NCI-H128 (cell line): ENCODE measurements at regions not wholly inside any gene's neighbourhood (a gene's known extent, or its start where the extent isn't known, plus 50 kb on each side); places are given as distances from the start of the nearest gene placed in this dataset.

Source experiments
- DNase-seq: peaks from one replicate; lab custom pipeline; 2025; ENCODE audit not compliant: unreplicated experiment; lab: John Stamatoyannopoulos, UW

DNA sequence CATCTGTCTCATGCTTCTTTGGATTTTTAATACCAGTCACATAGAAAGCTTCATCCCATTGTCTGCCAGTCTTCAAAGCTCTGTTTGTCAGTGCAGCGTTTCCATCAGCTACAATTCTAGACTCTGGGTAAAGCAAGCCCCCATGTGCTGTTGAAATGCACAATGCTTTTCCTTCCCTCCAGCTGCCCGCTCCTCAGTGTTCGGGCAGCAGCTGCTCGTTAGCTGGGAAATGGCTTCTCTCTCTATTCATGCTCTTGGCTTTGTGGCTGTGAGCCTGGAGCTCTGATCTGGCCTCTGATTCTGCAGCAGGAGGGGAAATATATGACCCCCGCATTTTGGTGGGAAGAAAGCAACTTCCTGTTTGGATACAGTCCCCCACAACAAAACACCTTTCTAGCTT lies 213.0 kb upstream of the CDYL start:
- no peak for DNase-seq

- DNase-seq: no peak
These were observed 214.3 kb upstream of the CDYL start for GRCh38 chr6:4561773-4562400.

GRCh38 chr6:4561078-4561435 lies 215.1 kb upstream of the CDYL start:
- no peak for DNase-seq

DNA sequence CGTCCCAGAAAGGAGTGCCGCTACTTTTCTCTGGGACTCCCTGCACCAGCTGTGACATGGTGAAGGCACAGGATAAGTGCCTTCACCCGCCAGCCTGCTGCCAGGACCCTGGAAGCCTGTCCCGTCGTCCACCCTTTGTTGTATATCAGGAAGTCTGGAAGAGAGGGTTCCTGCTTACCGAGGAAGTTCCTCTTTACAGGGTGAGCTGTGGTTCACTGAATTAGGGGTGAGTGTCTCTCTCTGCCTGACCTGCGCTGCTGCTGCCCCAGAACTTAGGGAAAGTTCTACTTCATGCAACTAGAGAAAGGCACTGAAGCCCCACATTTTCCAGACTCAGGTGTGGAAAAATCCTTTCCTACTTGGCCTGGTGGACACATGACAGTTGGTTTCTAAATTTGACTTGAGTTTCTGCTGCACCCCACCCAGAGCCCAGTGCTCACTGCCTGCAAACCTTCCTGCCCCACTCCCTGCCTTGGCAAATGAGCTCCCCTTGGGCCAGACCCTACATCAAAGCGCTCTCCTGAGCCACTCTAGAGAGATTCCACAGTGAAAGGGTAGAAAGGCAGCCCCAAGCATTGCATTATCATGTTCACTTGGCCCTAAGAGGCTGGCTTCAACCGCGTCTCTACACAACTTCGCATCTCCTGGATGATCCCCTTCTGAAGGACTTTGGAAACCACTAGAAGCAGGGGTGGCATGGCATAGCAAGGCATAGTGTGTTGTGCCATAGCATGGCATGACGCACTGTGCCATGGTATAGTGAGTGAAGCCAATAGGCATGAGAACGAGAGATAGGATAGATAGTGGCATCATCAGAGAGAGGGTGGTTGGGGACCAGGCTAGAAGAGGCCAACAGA lies 215.8 kb upstream of the CDYL start:
- DNase-seq: no peak

GRCh38 chr6:4559281-4559875 lies 216.8 kb upstream of the CDYL start:
- DNase-seq: no peak

DNA sequence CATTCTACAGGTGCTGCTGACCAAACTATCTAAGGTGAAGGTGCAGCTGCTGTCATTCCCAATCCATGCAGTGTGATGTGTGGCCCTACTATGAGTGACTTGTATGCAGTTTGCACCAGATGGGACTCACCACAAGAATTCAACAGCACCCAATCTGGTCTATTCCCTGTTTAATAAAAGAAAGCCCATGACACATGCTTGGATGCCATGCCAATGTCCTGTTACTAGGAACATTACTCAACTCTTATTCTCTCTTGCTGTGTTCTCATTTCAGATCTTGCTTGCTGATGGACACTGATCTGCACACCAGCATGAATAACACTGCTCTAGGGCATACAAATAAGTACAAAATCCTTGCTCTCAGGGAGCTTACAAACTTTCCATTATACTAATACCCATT lies 221.6 kb upstream of the CDYL start:
- DNase-seq: no peak

GRCh38 chr6:4553387-4553786 lies 222.8 kb upstream of the CDYL start:
- no peak for DNase-seq

DNA sequence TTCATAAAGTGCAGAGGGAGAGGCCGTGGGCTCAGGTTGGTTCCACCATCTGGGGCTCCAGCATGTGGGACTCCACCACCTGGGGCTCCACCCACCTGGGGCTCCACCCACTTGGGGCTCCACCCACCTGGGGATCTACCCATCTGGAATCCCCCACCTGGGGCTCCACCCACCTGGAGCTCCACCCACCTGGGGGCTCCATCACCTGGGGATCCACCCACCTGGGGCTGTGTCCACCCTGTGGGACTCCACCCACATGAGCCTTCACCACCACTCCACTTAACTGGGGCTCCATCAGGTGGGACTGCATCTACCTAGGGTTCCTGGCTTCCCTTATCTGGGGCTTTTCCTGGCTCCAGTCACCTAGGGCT lies 226.0 kb upstream of the CDYL start:
- DNase-seq: no peak

DNA sequence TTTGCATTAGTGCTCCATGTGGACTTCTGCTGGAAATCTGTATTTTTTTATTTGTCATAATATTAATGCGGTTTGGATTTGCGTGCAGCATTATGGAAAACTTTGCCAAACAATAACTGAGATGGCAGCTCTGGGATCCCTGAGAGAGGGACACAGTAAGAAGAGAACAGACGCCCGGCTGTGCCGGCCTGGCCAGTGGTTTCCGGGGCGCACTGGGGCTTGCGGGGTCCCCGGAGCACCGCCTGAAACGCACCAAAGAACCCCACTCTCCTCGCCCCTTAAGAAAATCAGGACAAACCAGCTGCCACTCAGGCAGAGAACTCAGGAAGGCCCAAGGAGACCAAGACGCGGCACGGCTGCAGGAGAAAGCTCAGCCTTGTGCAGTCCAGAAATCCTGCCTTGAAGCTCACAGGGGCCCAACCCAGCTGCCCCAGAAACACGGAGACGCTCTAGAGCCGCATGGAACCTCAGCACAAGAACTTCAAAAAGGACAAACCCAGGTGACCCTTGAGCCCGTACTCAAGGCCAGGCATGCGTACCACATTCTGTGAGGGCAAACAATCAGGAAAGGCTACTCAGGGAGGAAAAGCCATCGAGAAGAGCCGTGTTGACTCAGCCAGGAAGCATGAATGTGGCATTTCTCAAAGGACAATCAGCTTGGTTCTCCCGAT lies 226.5 kb upstream of the CDYL start:
- DNase-seq: no peak

- no peak for DNase-seq
These were observed 230.3 kb upstream of the CDYL start for GRCh38 chr6:4545893-4546292.

DNA sequence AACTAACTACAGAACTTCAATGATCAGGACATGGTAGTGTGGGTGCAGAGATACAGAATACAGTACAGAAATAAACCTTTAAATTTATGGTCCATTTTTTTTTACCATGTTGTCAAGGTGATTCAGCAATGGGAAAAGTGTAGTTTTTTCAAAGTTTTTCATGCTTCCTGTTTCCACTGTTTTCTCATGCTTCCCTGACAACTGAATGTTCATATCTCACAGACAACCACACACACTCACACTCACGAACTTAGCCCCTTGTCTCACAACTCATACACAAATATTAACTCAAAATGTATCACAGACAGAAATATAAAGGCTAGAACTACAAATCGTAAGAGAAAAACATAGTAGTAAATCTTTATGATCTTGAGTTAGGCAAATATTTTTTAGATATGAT lies 232.6 kb upstream of the CDYL start:
- DNase-seq: no peak

DNA sequence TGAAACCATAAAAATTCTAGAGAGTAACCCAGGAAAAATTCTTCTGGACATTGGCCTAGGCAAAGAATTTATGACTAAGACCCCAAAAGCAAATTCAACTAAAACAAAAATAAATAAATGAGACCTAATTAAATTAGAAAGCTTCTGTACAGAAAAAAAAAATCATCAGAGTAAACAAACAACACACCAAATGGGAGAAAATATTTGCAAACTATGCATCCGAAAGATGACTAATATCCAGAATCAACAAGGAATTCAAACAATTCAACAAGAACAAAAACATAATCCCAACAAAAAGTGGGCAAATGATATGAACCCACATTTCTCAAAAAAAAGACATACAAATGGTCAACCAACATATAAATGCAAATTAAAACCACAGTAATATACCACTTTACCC lies 242.6 kb upstream of the CDYL start:
- no peak for DNase-seq

DNA sequence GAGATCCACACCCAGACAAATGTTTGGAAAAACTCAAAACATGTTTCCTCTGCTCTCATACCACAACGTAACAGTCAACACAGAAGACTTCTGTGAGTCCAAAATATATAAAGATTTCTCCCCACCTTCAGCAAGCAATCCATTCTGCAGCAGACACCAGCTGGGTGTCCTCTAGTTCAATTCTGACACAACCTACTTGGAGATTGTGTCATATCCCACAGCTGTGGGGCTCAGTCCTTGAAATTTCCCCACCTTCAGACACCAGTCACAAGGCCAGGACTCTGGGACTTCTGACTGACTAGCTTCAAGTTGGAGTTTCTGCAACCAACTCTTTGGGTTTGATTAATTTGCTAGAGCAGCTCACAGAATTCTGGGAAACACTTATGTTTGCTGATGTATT lies 244.8 kb upstream of the CDYL start:
- no peak for DNase-seq

- no peak for DNase-seq
These were observed 253.8 kb upstream of the CDYL start for GRCh38 chr6:4522453-4522852.

DNA sequence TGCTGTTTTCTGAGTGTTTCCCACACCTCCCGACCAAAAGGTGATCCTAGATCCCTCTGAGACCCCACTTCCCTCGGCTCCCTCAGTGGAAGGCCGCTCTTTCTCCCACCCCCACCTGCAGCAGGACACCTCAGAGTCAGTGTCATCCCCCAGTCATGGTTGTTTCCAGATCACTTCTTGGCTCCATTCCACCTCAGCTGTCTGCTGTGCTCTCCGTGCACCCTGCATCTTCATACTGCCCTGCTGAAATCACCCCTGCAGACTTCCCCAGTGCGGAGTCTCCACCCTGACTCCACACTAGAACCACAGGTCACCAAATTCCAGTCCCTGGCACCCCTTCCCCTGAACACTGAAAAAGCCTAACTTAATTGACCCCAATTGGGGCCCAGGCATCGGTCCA lies 255.1 kb upstream of the CDYL start:
- DNase-seq: no peak

- DNase-seq: no peak
These were observed 257.7 kb upstream of the CDYL start for GRCh38 chr6:4518506-4518905.

GRCh38 chr6:4516206-4516605 lies 260.0 kb upstream of the CDYL start:
- DNase-seq: no peak

- no peak for DNase-seq
These were observed 262.6 kb upstream of the CDYL start for GRCh38 chr6:4513561-4513960.

DNA sequence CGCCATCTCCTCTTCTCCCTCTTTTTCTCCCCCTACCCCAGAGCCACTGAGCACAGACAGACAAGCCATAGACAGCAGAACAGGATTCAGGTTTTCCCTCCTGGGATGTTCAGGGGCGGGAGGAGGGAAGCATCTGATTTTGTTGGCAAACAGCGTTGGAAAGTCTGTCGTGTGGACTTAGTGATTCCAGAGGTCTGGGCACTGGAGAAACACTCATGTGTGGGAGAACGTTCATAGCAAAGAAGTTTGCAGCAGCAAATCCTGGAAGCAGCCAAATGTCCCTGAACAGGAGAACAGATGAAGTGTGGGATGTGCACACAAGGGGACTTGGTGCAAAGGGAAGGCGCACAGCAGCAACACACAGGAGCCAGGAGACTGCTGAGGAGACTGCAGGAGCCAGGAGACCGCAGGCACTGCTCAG lies 264.1 kb upstream of the CDYL start:
- no peak for DNase-seq

- DNase-seq: no peak
These were observed 264.6 kb upstream of the CDYL start for GRCh38 chr6:4511641-4512020.

DNA sequence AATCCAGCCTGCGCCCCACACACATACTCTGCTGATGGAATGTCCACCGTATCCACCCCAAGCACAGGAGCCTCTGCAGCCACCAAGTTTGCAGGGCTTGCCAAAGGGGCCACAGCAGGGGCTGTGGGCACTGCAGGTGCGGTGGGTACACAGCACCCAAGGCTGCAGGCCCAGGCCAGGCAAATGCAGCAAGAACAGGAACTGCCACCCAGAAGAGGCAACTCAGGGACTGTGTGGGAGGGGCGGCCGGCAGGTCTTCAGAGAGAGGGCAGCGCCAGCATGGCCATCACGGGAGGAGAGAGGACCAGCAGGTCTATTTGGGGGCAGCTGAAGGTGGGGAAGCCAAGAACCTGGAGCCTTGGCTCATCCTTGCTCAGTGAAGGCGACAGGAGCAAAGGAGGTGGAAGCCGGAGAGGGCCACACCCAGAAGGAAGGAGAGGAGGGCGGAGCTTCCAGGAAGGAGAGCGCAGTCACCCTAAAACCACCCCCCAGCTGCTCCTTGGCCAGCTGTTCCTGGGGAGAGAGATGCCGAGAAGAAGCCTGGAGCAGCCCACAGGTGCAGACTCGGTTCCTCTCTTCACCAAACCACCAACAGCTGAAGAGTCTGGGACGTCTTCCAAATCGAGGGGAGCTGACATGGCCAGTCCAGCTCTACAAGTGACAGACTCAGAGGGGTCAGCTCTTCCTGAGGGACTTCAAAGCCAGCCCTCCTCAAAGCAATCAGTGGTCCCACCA lies 265.1 kb upstream of the CDYL start:
- no peak for DNase-seq
